Urinary bladder (tissue), 1 donor: ENCODE measurements at regions not wholly inside any gene's neighbourhood (a gene's known extent, or its start where the extent isn't known, plus 50 kb on each side); places are given as distances from the start of the nearest gene placed in this dataset. TPM values are rescaled to one million over a fixed set of nuclear protein-coding genes. Genes with fewer than 3 reads are reported as not detected.

Source experiments
- small RNA-seq: library from RNA; depleted of rRNA; stranded (forward); fragments of <200 nt; gene quantifications from one replicate; pipeline ENCODE3, GENCODE V24; 2014

Small RNAs in the stretch of these regions (small RNA-seq; reads per million reads assigned to genes)
- gene AC110588.1 (not detected), gene RF00017 (not detected), gene RNA5SP401 (not detected)
